NCI-H446 treated with DMSO at 0.1 percent for 48 hours (cell line): ENCODE measurements at regions not wholly inside any gene's neighbourhood (a gene's known extent, or its start where the extent isn't known, plus 50 kb on each side); places are given as distances from the start of the nearest gene placed in this dataset.
"Not testable (repeated sequence)": the region's sequence is repeated elsewhere in the genome, so short reads cannot be mapped to it uniquely, and the experiment has no call there.

Experiments
- DNase-seq: peaks from one replicate; lab custom pipeline; 2025; lab: John Stamatoyannopoulos, UW

GRCh38 chr7:131670406-131670805 lies 114.0 kb upstream of the PODXL start:
- no peak for DNase-seq

DNA sequence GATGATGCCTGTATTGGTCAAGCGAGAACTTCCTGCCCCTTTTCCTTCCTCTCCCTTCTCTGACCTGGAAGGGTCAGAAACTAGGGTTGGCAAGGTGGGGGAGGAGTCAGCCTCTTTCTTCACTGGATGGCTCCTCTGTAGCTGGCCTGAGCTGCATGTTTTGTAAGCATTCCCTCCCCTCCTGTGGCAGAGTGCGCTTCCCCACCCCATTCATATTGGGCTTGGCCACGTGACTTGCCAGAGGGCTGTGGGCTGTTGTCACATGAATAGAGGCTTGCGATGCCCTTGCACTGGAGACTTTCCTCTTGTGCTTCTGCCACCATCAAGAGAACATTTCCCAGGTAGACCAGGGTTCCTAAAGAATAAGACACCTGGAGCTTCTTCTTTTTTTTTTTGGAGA lies 111.3 kb upstream of the PODXL start:
- no peak for DNase-seq

DNA sequence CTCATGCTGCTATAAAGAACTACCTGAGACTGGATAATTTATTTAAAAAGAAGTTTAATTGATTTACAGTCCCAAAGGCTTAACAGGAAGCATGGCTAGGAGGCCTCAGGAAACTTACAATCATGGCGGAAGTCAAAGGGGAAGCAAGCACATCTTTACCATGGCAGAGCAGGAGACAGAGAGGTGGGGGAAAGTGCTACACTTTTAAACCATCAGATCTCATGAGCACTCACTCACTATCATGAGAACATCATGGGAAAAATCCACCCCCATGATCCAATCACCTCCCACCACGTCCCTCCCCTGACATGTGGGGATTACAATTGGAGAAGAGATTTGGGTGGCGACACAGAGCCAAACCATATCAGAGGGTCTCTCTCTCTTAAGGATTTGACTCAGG lies 108.6 kb upstream of the PODXL start:
- no peak for DNase-seq

GRCh38 chr7:131664570-131664969 lies 108.1 kb upstream of the PODXL start:
- DNase-seq, result no peak

- DNase-seq, result not testable (repeated sequence)
Observed at GRCh38 chr7:131662301-131662873, 106.0 kb upstream of the PODXL start.

GRCh38 chr7:131657881-131658280 lies 101.5 kb upstream of the PODXL start:
- DNase-seq, result no peak

DNA sequence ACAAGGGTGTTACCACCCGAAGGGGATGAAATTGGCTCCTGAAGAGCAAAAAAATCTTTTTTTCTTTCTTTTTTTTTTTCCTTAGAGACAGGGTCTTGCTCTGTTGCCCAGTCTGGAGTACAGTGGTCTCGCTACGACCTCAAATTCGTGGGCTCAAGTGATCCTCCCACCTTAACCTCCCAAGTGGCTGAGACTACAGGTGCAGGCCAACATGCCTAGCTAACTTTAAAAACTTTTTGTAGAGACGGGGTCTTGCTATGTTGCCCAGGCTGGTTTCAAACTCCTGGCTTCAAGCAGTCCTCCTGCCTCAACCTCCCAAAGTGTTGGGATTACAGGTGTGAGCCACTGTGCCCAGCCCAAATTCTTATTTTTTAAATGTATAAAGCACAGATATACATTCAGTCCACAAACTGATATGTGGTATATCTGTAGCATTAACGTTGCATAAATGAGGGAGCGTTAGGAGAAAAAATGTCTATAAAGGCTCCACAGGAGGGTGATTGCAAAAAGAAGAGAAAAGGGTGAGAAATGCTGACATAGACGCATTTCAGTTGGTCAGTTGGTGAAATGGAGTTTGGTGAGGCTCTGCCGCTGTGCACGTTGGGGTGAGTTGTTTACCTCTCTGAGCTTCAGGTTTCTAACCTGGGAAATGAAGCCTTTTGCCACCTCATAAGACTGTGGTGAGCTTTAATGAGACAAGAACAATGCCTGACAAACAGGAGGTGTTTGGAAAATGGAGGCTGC lies 100.7 kb upstream of the PODXL start:
- no peak for DNase-seq

- no peak for DNase-seq
Observed at GRCh38 chr7:131655866-131656265, 99.4 kb upstream of the PODXL start.

- no peak for DNase-seq
Observed at GRCh38 chr7:131655447-131655846, 99.0 kb upstream of the PODXL start.

DNA sequence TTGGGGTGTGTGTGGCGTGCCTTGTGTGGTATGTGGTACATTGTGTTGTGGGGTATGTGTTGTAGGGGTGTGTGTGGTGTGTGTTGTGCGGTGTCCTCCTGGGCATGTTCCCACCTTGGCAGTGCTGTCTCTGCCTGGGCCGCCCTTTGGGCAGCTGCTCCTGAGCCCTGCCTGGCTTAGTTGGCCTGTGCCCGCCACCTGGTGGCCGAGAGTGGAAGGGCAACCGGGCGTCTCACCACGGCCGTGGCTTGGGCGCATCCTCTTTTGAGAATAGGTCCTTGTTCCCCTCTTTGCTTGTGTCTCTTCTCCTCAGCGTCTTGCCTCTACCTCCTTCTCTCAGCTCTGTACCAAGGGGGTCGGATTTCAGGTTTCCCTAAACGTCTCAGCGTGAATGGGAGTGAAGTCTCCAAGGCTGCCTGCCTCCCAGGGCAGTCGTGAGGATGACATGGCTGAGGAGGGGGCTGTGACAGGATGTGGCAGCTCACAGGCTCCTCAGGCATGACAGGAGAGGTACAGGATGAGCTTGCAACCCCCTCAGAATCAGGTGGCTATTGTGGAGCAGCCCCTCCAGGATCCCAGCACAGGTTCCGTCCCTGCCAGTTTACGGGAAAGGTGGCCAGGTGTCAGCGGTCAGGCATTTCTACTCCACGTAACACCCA lies 98.4 kb upstream of the PODXL start:
- no peak for DNase-seq

GRCh38 chr7:131654249-131654558 lies 97.8 kb upstream of the PODXL start:
- no peak for DNase-seq

GRCh38 chr7:131653418-131654248 lies 97.2 kb upstream of the PODXL start:
- DNase-seq, result no peak

DNA sequence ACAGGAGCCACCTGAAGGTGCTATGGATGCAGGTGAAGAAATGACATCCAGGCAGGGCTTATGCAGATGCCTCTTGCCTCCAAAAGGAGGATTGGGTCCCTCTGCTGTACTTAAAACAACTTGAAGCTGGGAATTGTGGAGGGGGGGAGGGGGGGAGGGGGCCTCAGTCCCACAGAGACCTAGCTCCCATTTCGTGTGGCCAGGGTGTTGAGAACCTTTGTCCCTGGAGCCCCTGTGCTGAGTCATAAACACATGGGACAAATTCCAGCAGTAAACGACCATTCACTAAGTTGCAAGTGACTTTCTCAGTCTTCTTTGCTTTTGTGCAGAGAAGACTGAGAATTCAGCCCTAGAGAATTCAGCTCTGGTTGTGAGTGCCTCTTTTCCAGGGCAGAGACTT lies 96.5 kb upstream of the PODXL start:
- no peak for DNase-seq

GRCh38 chr7:131652194-131652593 lies 95.8 kb upstream of the PODXL start:
- DNase-seq, result no peak

- no peak for DNase-seq
Observed at GRCh38 chr7:131649879-131650278, 93.5 kb upstream of the PODXL start.

DNA sequence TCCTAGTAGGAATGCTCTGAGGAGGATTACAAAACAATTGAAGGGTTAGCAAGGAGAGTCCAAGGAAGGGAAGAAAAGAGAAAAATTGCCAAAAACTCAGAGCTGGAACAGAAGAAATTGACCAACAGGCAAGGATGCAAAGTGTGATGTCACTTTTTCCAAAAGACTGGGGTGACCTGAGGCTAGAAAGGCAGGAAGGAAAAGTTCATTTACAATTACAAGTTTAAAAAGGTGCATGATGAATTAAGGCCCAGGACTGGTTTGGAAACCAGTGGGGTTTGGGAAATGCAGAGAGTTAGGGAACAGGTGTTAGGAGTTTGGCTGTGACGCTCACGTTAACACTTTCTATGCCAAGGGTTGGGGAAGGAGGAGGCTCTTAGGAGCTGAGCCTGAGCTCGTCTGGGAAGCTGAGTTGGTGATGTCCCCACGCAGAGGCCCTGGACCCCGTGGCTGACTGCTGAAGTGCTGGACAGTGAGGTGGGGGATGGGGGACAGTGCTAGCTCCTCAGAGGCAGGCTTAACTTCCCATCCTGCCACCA lies 92.6 kb upstream of the PODXL start:
- no peak for DNase-seq

DNA sequence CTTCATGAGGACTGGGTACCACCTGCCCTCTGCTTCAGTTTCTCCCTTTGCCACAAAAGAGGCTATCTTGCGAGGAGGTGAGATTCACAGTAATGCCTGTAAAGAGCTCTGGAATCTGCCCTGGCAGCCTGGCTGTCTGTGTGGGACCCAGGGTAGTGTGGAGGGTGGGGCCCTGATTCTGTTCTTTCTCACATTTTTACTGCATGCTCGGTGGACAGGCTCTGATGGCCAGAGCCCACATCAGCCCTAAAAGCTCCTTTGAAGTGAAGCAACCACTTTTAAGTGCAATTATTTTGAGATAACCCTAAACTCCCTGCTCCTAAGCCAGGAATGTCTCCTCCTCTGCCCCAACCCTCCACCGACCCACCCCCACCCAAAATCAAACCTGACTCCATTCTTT lies 92.1 kb upstream of the PODXL start:
- DNase-seq, result no peak

DNA sequence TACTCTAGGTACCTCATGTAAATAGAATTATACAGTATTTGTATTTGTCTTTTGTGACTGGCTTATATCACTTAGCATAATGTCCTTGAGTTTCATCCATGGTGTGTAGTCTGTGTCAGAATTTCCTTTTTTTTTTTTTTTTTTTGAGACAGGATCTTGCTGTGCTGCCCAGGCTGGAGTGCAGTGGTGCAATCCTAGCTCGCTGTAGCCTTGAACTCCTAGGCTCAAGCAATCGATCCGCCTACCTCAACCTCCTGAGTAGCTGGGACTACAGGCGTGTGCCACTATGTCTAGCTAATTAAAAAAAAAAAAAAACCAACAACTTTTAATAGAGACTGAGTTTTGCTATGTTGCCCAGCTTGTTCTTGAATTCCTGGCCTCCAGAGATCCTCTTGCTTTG lies 89.8 kb upstream of the PODXL start:
- DNase-seq, result no peak

GRCh38 chr7:131642429-131642828 lies 86.0 kb upstream of the PODXL start:
- DNase-seq, result no peak

- DNase-seq, result no peak
Observed at GRCh38 chr7:131640686-131641085, 84.3 kb upstream of the PODXL start.

GRCh38 chr7:131638641-131639430 lies 82.4 kb upstream of the PODXL start:
- DNase-seq, result no peak

DNA sequence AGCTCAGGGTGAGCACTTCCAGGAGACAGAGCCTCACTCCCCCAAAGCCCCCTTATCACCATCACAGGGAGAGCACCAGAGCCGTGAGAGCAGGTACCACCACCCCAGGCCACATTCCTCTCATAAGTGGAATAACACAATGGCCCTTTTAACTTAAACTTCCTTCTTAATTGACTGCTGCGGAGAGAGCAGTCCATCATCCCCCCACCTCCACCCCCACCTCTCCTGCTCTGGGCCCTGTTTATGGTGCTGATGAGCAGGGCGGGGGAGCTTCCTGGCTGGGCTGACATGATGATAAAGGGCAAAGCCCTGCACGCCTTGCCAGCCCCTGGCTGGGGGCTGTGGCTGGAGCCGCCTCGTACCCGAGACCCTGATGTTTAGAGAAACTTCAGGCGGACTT lies 81.4 kb upstream of the PODXL start:
- no peak for DNase-seq
